NOMO-1 treated with dmso at 0.1 percent for 144 hours (cell line): ENCODE measurements at regions not wholly inside any gene's neighbourhood (a gene's known extent, or its start where the extent isn't known, plus 50 kb on each side); places are given as distances from the start of the nearest gene placed in this dataset.

Experiments used
- DNase-seq: peaks from one replicate; lab custom pipeline; 2025; ENCODE audit not compliant: unreplicated experiment; lab: John Stamatoyannopoulos, UW

DNA sequence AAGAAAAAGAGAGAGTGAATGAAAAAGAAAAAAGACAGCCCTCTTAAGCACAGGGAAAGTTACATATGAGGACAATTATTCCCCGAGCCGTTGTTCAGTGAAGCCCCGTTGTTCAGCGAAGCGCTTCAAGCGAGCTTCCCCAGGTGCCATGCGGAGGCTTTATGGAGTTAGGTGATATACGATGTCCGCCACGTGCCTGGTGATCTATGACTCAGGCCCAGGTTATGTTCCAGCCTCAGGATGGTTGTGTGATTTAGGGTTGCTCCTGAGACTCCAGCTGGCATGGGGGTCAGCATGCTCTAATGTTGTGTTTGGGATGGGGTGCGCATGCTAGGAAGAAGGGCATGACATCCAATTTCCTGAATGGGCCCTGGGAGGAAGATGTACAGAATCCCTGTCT, 365.6 kb downstream of the CDK5RAP2 start:
- DNase-seq = no peak

GRCh38 chr9:120212853-120213200, 367.1 kb downstream of the CDK5RAP2 start:
- no peak for DNase-seq

- DNase-seq = no peak
These were observed 367.7 kb downstream of the CDK5RAP2 start for GRCh38 chr9:120212153-120212852.

GRCh38 chr9:120210274-120210673, 369.7 kb downstream of the CDK5RAP2 start:
- DNase-seq = no peak

DNA sequence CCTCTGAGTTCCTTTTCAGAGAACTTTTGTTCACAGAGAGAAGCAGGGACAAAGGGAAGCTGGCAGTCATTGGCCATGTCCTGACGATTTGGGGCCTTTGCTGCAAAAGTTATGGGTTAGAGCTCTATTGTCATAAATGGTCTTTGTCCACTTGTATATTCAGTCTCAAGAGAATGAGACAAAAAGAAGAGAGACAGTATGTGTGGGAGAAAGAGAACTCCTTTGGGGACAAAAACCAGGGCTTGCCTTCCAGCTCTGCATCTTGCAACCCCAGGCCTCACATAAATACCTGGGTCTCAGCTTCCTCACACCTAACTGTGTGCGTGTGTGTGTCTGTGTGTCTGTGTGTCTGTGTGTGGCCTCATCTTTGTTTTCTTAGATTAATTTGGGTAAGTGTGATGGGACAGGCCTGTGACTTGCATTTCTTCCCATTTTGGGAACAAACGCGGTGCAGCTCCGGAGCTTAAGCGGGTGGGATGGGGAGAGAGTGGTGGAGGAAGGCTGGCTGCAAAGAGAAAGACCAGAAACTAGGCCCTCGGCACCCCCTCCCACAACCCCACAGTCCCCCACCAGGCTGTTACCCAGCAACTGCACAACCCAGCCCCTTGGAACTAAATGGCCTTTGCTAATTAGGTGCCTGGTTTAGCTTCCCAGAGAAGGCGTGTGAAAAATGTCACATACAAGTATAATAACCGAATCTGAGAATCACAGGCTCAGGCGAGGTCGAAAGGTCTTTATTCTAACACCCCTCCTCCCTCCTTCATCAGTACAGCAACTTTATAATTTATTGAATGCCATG, 376.9 kb downstream of the CDK5RAP2 start:
- DNase-seq = no peak

GRCh38 chr9:120198027-120198426, 381.9 kb downstream of the CDK5RAP2 start:
- DNase-seq = no peak

DNA sequence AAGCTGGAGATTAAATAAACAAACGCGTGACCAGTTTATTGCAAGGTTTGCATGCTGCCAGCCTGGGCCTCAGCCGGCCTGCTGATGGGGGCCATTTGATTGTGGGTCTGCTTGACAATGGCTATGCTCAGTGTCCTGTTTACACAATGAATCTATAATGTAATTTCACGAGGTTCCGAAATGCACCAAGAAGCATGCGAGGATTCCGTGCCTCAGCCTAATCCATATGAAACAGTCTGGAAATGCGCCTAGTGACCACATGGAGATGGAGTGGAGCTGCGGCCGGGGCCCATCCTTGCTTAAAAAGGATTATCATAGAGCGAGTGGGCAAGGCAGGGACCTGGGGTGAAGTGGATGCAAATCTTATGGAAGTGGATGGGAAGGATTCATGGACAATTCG, 382.4 kb downstream of the CDK5RAP2 start:
- no peak for DNase-seq

DNA sequence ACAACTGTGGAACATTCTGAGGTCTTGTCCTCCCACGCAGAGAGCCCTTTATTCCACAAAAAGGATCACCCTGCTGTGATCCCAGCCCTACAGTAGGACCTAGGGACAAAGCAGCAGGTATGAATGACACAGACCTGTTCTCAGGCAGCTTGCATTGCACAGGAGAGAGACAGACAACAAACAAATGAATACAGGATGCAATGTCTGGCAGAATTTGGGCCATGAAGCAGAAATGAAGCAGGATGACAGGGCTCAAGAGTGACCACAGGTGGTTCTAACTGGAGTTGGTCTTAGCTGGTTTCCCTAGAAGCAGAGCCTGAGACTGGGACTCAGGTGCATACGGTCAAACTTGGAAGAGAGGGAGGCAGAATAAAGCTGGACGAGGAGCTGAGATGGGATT, 388.8 kb downstream of the CDK5RAP2 start:
- DNase-seq = no peak

DNA sequence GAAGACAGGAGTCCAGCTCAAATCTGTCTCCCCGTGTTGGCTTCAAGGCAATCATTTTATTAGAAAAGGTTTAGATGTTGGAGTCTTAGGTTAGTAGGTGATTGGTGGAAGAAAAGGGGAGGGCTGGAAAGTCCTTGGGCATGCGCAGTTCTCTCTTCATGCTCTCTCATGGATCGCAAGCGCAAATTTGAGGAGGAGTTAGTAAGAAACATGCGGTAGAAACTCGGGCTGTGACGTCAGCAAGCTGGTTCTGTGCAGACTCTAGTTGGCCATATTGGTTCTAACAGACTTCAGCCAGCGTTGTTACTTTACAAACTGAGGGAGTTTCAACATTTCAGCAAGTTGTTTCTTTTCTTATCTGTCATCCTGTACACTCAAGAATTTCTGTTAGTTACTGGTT, 392.2 kb downstream of the CDK5RAP2 start:
- DNase-seq = no peak

DNA sequence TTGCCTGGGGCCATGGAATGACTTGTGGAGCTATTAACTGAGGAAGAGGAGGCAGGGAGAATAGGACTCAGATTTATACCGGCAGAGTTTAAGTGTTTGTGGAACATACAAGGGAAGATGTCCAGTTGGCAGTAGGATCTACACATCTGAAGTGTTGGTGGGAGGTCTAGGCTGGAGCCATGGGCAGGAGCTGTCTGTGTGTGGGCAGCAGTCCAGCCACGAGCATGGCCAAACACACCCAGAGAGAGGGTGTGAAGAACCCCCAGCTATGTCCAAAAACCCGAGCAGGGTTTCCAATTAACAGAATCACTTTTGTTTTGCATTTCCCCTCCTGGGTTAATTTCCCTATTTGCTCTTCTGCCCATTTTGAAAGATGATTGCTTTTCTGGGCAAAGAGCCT, 393.7 kb downstream of the CDK5RAP2 start:
- DNase-seq = no peak

- DNase-seq = no peak
These were observed 395.7 kb downstream of the CDK5RAP2 start for GRCh38 chr9:120184266-120184665.

DNA sequence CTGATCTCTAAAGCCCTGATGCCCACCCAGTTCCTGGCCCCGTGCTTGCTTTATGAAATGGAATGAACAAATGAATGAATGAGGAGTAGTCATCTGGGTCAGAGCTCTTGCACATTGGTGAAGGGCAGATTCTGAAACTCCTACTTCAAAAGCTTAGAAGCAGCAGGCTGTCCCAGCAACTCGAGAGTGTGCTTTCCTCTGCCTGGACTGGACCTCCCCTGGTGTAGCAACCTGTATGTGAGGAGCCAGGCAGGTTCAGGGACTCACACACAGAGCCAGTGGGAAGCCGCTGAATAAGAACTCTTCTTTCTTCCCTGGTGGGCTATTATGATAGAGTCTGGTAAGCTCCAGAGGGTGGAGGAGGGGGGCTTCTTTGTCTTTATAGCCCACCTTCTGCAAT, 396.4 kb downstream of the CDK5RAP2 start:
- DNase-seq = no peak

GRCh38 chr9:120182011-120182410, 398.0 kb downstream of the CDK5RAP2 start:
- no peak for DNase-seq

- DNase-seq = no peak
These were observed 402.8 kb downstream of the CDK5RAP2 start for GRCh38 chr9:120177121-120177520.

DNA sequence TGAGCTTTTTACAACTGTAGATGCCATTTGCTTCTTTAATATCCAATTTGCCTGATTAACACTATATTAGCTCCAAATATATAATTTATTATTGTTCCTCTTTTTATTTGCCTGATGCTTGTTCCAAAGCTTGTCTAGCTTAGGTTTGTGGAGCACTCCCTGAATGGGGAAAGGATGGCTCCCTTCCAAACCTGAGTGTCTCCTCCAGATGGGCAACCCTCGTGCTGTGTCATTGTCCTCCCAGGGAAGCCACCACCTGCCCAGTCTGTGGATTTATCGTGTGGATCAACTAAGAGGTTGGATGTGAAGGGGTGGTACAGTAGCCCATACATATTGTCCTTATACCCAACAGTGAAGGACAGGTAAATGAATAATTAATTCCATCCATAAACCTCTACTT, 404.9 kb downstream of the CDK5RAP2 start:
- no peak for DNase-seq

DNA sequence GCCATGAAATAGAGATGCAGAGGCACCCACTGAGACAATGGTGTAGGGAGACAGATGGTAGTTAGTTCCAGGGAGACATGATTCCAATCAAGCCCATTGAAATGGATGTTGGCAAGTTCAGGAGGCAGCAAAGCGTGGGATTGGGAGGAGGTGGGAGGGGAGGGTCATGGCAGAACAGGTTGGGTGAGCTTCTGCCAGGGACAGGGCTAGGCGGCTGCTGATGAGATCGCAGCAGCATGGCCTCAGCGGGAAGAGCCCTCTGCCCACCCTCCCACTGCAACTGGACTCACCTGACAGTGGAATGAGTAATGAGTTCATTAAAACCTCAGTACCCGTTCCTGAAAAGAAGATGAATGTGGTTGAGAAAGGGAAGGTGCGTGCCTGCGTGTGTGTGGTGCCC, 418.2 kb downstream of the CDK5RAP2 start:
- DNase-seq = no peak

- no peak for DNase-seq
These were observed 421.7 kb downstream of the CDK5RAP2 start for GRCh38 chr9:120158221-120158620.

DNA sequence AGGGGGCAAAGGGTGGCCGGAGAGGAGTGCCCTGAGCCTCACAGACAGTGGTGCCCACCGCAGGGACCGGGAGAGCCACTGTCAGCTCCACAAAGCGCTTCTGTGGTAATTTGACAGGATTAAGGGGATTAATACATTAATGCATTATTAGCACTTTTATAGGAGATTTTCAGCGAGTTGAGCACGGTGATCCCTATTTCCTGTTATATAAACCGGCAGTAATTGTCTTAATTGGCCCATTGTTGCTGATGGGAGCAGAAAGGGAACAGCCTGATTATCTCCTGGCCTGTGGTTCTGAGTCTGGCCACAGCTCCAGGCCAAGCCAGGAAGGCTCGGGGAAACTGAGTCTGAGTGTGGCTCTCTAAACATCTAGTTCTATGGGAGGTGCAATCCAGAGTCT, 423.6 kb downstream of the CDK5RAP2 start:
- no peak for DNase-seq

DNA sequence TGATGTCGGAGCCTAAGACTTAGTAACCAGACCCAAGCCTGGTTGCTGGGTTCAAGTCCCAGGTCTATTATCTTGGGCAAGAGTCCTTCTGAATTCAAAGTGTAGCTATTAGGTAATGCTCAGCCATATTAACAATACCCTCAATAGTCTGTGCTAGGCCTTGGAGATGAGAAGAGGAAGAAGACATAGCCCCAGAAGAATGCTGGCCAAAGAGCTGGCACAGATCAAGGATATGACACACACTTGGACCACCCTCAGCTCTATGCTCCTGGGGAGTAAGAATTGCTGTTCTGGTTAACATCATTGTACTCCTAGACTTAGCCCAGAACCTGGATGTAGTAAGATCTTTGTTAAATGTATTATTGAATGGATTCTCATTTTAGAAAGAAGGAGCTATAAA, 426.7 kb downstream of the CDK5RAP2 start:
- no peak for DNase-seq

DNA sequence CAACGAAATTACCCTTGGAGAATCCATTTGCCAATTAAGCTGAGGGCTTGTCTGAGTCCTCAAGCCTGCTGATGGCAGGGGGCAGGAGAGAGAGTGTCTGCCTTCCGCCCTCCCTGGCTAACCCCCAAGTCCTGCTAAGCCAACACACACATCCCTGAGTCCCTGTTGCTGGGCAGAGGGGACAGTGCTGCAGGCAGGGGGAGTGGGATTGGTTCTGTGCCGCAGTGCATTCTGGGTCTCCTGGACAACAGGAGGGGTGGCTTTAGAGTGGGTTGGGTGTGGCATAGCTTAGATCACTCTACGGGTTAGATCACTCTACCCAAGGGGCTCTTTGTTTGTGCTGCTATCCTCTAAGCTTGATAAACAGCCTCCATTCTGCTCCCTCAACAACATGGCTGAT, 427.7 kb downstream of the CDK5RAP2 start:
- no peak for DNase-seq

GRCh38 chr9:120151806-120152205, 428.2 kb downstream of the CDK5RAP2 start:
- DNase-seq = no peak

- no peak for DNase-seq
These were observed 428.8 kb downstream of the CDK5RAP2 start for GRCh38 chr9:120151149-120151548.

GRCh38 chr9:120138955-120139354, 441.0 kb downstream of the CDK5RAP2 start:
- DNase-seq = no peak
